Ascending aorta (tissue), 2 donors: ENCODE measurements at regions not wholly inside any gene's neighbourhood (a gene's known extent, or its start where the extent isn't known, plus 50 kb on each side); places are given as distances from the start of the nearest gene placed in this dataset.

Experiments
- DNase-seq, 2 donors: peaks; one replicate each; pipeline ENCODE4 v3.0.0-alpha.2; 2019; ENCODE audit warnings: low spot score in 2 of 2
- H3K27ac ChIP-seq, 2 donors: fragments of 200-600 bp; sonication (generic); one replicate each; pipeline ENCODE4 v1.5.1; 2016 to 2017; ENCODE audit warnings: mild to moderate bottlenecking in 1 of 2
- H3K27me3 ChIP-seq: fragments of 200-600 bp; sonication (generic); one replicate; pipeline ENCODE4 v1.5.1; 2017
- H3K36me3 ChIP-seq, 2 donors: fragments of 200-600 bp; sonication (generic); one replicate each; pipeline ENCODE4 v1.5.1; 2016
- H3K4me1 ChIP-seq, 2 donors: fragments of 200-600 bp; sonication (generic); one replicate each; pipeline ENCODE4 v1.5.1; 2016 to 2017; ENCODE audit warnings: mild to moderate bottlenecking in 1 of 2
- H3K4me3 ChIP-seq, 2 donors: fragments of 200-600 bp; sonication (generic); one replicate each; pipeline ENCODE4 v1.5.1; 2016 to 2017; ENCODE audit warnings: mild to moderate bottlenecking in 1 of 2
- H3K9me3 ChIP-seq, 2 donors: fragments of 200-600 bp; sonication (generic); one replicate each; pipeline ENCODE4 v1.5.1; 2016
- CTCF ChIP-seq, 3 experiments: fragments of 200-600 bp in 2 of 3; fragments of 450-650 bp in 1 of 3; sonication (generic) in 2 of 3; IDR thresholded peaks; one replicate each; pipeline ENCODE4 v1.5.1; 2016 to 2019; ENCODE audit warnings: antibody characterized with exemption in 3 of 3, mild to moderate bottlenecking in 1 of 3, moderate library complexity in 1 of 3
- intact Hi-C: fragments of 100-400 bp; cut with DNase I; formaldehyde crosslinking; loops from one replicate; pipeline ENCODE4 v1.15.1; 2023

DNA sequence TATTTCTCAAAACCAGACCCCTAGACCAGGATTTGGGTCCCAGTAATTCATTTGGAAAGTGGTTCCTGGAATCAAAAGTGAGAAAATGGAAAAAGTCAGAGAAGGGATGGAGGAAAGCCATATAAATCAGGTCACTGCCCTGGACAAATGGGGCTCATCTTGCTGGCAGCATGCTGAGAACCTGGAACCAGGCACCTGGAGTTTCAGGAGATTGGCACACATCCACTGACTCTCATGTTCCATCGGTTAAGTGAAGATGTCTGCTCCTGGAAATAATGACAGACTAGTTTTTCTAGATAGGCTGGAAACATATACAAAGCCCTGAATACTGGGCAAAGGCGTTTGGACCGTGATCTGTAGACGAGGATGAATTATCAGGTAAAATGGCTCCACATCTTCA lies 163.6 kb upstream of the HS3ST1 start:
- DNase-seq = no peak
- H3K9me3 ChIP-seq = no peaks in the 10 kb centered on the region
- H3K4me1 ChIP-seq = no peaks in the 10 kb centered on the region
- no peaks in the 10 kb centered on the region for H3K36me3 ChIP-seq
- intact Hi-C loops = no loop called here
- no peaks in the 10 kb centered on the region for H3K27me3 ChIP-seq
- no peak for TF ChIP-seq CTCF (IDR thresholded peaks at IDR 0.05)
- H3K27ac ChIP-seq = no peak overlapping the region
- no peak overlapping the region for H3K4me3 ChIP-seq

GRCh38 chr4:11590132-11590531 lies 161.4 kb upstream of the HS3ST1 start:
- no peak for TF ChIP-seq CTCF (IDR thresholded peaks at IDR 0.05)
- no peaks in the 10 kb centered on the region for H3K4me1 ChIP-seq
- DNase-seq = no peak
- no peaks in the 10 kb centered on the region for H3K36me3 ChIP-seq
- no peaks in the 10 kb centered on the region for H3K9me3 ChIP-seq
- no peak overlapping the region for H3K4me3 ChIP-seq
- no peaks in the 10 kb centered on the region for H3K27me3 ChIP-seq
- no peak overlapping the region for H3K27ac ChIP-seq
- intact Hi-C loops = no loop called here

DNA sequence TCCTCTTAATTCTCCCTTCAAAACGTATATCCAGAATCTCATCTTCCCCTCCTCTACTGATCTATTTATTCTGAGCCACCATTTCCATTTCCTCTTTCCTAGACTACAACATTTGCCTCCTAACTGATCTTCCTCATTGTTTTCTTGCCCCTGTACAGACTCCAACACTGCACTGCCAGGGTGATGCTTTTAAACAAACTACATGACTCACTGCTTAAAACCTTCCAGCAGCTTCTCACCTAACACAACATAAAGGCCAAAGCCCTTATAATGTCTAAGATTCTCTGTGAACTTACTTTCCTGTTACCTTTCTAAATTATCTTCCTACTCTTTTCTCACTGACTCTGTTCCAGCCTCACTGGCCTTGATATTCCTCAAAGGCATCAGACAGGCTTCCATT lies 161.0 kb upstream of the HS3ST1 start:
- Histone ChIP-seq H3K36me3 (no peaks in the 10 kb centered on the region), H3K4me1 (no peaks in the 10 kb centered on the region), H3K9me3 (no peaks in the 10 kb centered on the region), H3K27ac (no peak overlapping the region), H3K27me3 (no peaks in the 10 kb centered on the region), H3K4me3 (no peak overlapping the region)
- intact Hi-C loops = no loop called here
- no peak for DNase-seq
- no peak for TF ChIP-seq CTCF (IDR thresholded peaks at IDR 0.05)

- intact Hi-C loops = no loop called here
- Histone ChIP-seq H3K4me3 (no peak overlapping the region), H3K4me1 (no peaks in the 10 kb centered on the region), H3K9me3 (no peaks in the 10 kb centered on the region), H3K36me3 (no peaks in the 10 kb centered on the region), H3K27me3 (no peaks in the 10 kb centered on the region), H3K27ac (no peak overlapping the region)
- TF ChIP-seq CTCF (IDR thresholded peaks at IDR 0.05) = no peak
- DNase-seq = no peak
Measured at GRCh38 chr4:11587797-11588196, 159.1 kb upstream of the HS3ST1 start.

- TF ChIP-seq CTCF (IDR thresholded peaks at IDR 0.05) = no peak
- no peak for DNase-seq
- H3K36me3 ChIP-seq = no peaks in the 10 kb centered on the region
- H3K4me3 ChIP-seq = no peak overlapping the region
- intact Hi-C loops = no loop called here
- H3K27ac ChIP-seq = no peak overlapping the region
- no peaks in the 10 kb centered on the region for H3K4me1 ChIP-seq
- no peaks in the 10 kb centered on the region for H3K9me3 ChIP-seq
- no peaks in the 10 kb centered on the region for H3K27me3 ChIP-seq
Measured at GRCh38 chr4:11585506-11585905, 156.8 kb upstream of the HS3ST1 start.

- intact Hi-C loops = no loop called here
- no peaks in the 10 kb centered on the region for H3K4me1 ChIP-seq
- H3K4me3 ChIP-seq = no peak overlapping the region
- no peaks in the 10 kb centered on the region for H3K36me3 ChIP-seq
- H3K9me3 ChIP-seq = no peaks in the 10 kb centered on the region
- no peak for TF ChIP-seq CTCF (IDR thresholded peaks at IDR 0.05)
- DNase-seq = no peak
- H3K27ac ChIP-seq = no peak overlapping the region
- H3K27me3 ChIP-seq = no peaks in the 10 kb centered on the region
Measured at GRCh38 chr4:11568511-11568910, 139.8 kb upstream of the HS3ST1 start.
